Spleen (tissue), 11 donors: ENCODE measurements at regions not wholly inside any gene's neighbourhood (a gene's known extent, or its start where the extent isn't known, plus 50 kb on each side); places are given as distances from the start of the nearest gene placed in this dataset.

Source experiments
- DNase-seq: peaks from one replicate; pipeline ENCODE4 v3.0.0-alpha.2; 2020
- H3K27ac ChIP-seq, 8 donors: fragments of 200-600 bp; sonication (generic) in 7 of 8; 1 replicate in 4 of 8; 2 replicates in 4 of 8; pipeline versions ENCODE4 v1.5.0 to v1.8.0; 2016 to 2021; ENCODE audit warnings: inconsistent platforms in 4 of 8, mild to moderate bottlenecking in 4 of 8, moderate library complexity in 1 of 8
- H3K27me3 ChIP-seq, 7 donors: fragments of 200-600 bp; sonication (generic) in 6 of 7; replicated peaks in 1 of 7; 1 replicate in 4 of 7; 2 replicates in 3 of 7; pipeline versions ENCODE4 v1.5.0 to v1.8.0; 2016 to 2021; ENCODE audit warnings: inconsistent platforms in 3 of 7, mild to moderate bottlenecking in 1 of 7
- H3K36me3 ChIP-seq, 6 donors: fragments of 200-600 bp; sonication (generic) in 5 of 6; 1 replicate in 4 of 6; 2 replicates in 2 of 6; pipeline versions ENCODE4 v1.5.0 to v1.8.0; 2016 to 2021; ENCODE audit warnings: inconsistent platforms in 2 of 6
- H3K4me1 ChIP-seq, 6 donors: fragments of 200-600 bp; sonication (generic) in 5 of 6; 1 replicate in 3 of 6; 2 replicates in 3 of 6; pipeline versions ENCODE4 v1.5.0 to v1.8.0; 2016 to 2021; ENCODE audit warnings: inconsistent platforms in 3 of 6
- H3K4me3 ChIP-seq, 8 donors: fragments of 200-600 bp; sonication (generic) in 7 of 8; 1 replicate in 4 of 8; 2 replicates in 4 of 8; pipeline versions ENCODE4 v1.5.0 to v1.8.0; 2016 to 2021; ENCODE audit warnings: inconsistent platforms in 4 of 8, mild to moderate bottlenecking in 4 of 8, moderate library complexity in 2 of 8
- H3K9me3 ChIP-seq, 8 donors: fragments of 200-600 bp; sonication (generic) in 7 of 8; 1 replicate in 4 of 8; 2 replicates in 4 of 8; pipeline versions ENCODE4 v1.5.0 to v1.8.0; 2016 to 2021; ENCODE audit warnings: inconsistent platforms in 4 of 8
- CTCF ChIP-seq, 11 experiments: fragments of 200-600 bp in 7 of 11; fragments of 450-650 bp in 4 of 11; sonication (generic) in 4 of 11; IDR thresholded peaks in 8 of 11; conservative IDR thresholded peaks in 3 of 11; 1 replicate in 7 of 11; 2 replicates in 4 of 11; pipeline versions ENCODE4 v1.4.0 to v1.8.0; 2016 to 2021; ENCODE audit warnings: antibody characterized with exemption in 11 of 11, inconsistent platforms in 4 of 11, mild to moderate bottlenecking in 1 of 11
- POLR2A ChIP-seq, 3 donors: fragments of 450-650 bp; IDR thresholded peaks; one replicate each; pipeline ENCODE4 v1.5.1; 2017; ENCODE audit warnings: antibody characterized with exemption in 3 of 3, mild to moderate bottlenecking in 1 of 3
- POLR2AphosphoS5 ChIP-seq, 3 donors: sonication (generic); formaldehyde crosslinking; IDR thresholded peaks; one replicate each; pipeline ENCODE4 v1.5.1; 2017; ENCODE audit warnings: antibody characterized with exemption in 3 of 3
- WGBS, 5 donors: extraction: QIAGEN DNeasy Blood & Tissue Kit in 3 of 5; methylation state at CpG; one replicate each; pipeline versions ENCODE4 v1.1.5 to v1.1.7; 2013 to 2018; 5-methylcytosine and 5-hydroxymethylcytosine counted together
- intact Hi-C: fragments of 100-400 bp; cut with DNase I; formaldehyde crosslinking; loops from one replicate; pipeline ENCODE4 v1.15.0; 2023; ENCODE audit warnings: low total_unique reads
- donor health status: healthy with polysubstance abuse.
- donor health status: DM: no; HTN: no; CAD: no; lungs with moderate emphysema.
- donor health status: DM: no; HTN: no; CAD: no.
- donor health status: Bipolar disorder and iron deficiency.
- donor health status: healthy.
- donor health status: DM: no; HTN: no; CAD: no.
- donor health status: DM: yes; HTN: yes; CAD: no.

- DNase-seq: no peak
- Histone ChIP-seq H3K27ac (no peak overlapping the region), H3K9me3 (peaks cover 0 to 7% (median 0%) of the 10 kb centered on the region in 8 donors), H3K36me3 (no peaks in the 10 kb centered on the region), H3K4me1 (no peaks in the 10 kb centered on the region), H3K4me3 (no peak overlapping the region), H3K27me3 (no peaks in the 10 kb centered on the region)
- intact Hi-C loops: no loop called here
- TF ChIP-seq POLR2AphosphoS5 (IDR thresholded peaks at IDR 0.05) (no peak), CTCF (IDR thresholded peaks at IDR 0.05 in 8 of 11, conservative IDR thresholded peaks at IDR 0.05 in 3 of 11) (no peak), POLR2A (IDR thresholded peaks at IDR 0.05) (no peak)
Measured at GRCh38 chr11:41999066-41999465, 539.6 kb upstream of the LRRC4C start.

GRCh38 chr11:42003801-42004200 lies 544.3 kb upstream of the LRRC4C start:
- Histone ChIP-seq H3K27me3 (no peaks in the 10 kb centered on the region), H3K4me1 (no peaks in the 10 kb centered on the region), H3K9me3 (peaks cover 0 to 9% (median 0%) of the 10 kb centered on the region in 8 donors), H3K27ac (no peak overlapping the region), H3K4me3 (no peak overlapping the region), H3K36me3 (no peaks in the 10 kb centered on the region)
- no peak for TF ChIP-seq POLR2AphosphoS5 (IDR thresholded peaks at IDR 0.05)
- 51 to 64% (median 52%) methylated on average over 2 of the region's 2 CpGs for WGBS, 5 donors
- no peak for DNase-seq
- intact Hi-C loops: no loop called here

GRCh38 chr11:42006766-42007165 lies 547.3 kb upstream of the LRRC4C start:
- no peaks in the 10 kb centered on the region for H3K36me3 ChIP-seq
- no peak for DNase-seq
- H3K4me3 ChIP-seq: no peak overlapping the region
- H3K9me3 ChIP-seq: peaks cover 0 to 12% (median 0%) of the 10 kb centered on the region in 8 donors
- intact Hi-C loops: no loop called here
- H3K27me3 ChIP-seq: no peaks in the 10 kb centered on the region
- TF ChIP-seq POLR2A (IDR thresholded peaks at IDR 0.05): no peak
- TF ChIP-seq CTCF (IDR thresholded peaks at IDR 0.05 in 8 of 11, conservative IDR thresholded peaks at IDR 0.05 in 3 of 11): no peak
- no peak for TF ChIP-seq POLR2AphosphoS5 (IDR thresholded peaks at IDR 0.05)
- H3K4me1 ChIP-seq: no peaks in the 10 kb centered on the region
- 78 to 87% (median 83%) methylated on average over 1 of the region's 1 CpG for WGBS, 5 donors
- no peak overlapping the region for H3K27ac ChIP-seq

DNA sequence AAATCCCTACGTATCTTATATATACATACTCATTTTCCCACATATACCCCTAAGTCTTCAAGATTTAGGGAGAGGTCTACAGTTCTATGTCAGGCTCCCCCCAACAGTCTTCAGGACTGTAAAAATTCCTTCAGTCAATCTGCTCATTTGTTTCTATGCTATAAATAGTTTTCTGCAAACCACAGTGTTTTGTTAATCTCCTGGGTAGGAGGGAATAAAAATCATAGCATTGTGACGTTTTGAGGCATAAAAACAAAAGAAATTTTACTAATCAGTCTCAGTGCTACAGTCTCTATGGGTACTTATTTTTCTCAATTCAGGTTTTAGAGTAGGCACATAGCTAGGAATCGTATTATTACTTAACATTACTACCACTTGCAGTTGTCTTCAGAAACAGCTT lies 552.8 kb upstream of the LRRC4C start:
- Histone ChIP-seq H3K27me3 (no peaks in the 10 kb centered on the region), H3K4me3 (no peak overlapping the region), H3K36me3 (no peaks in the 10 kb centered on the region), H3K27ac (no peak overlapping the region), H3K4me1 (no peaks in the 10 kb centered on the region), H3K9me3 (peaks cover 0 to 10% (median 0%) of the 10 kb centered on the region in 8 donors)
- DNase-seq: no peak
- intact Hi-C loops: no loop called here
- WGBS, 5 donors: 60 to 81% (median 73%) methylated on average over 3 of the region's 3 CpGs
- TF ChIP-seq POLR2A (IDR thresholded peaks at IDR 0.05) (no peak), POLR2AphosphoS5 (IDR thresholded peaks at IDR 0.05) (no peak), CTCF (IDR thresholded peaks at IDR 0.05 in 8 of 11, conservative IDR thresholded peaks at IDR 0.05 in 3 of 11) (no peak)

DNA sequence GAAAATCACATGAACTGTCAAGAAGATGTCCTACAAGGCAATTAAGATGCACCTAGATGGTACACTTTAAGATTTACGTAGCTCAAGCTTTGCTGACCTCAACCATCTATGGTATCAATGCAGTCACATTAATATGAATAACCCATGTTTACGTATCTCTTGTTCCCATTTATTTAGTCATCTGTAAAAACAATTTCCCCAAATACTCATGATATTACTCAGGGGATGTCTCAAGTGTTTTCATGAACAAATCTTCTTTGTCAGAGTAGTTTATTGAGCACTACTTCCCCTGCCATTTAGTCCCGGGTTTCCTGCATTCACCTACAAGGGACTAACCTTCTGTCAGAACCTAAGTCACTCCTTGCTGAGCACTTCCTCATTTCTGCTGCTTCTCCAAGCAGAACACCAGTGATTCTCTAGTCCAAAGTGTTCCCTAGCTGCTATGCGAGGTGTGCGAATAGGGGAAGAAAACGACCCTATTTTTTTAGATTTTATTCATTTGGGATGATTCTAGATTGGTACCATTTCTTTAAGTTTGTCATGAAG lies 554.3 kb upstream of the LRRC4C start:
- no peaks in the 10 kb centered on the region for H3K4me1 ChIP-seq
- H3K27me3 ChIP-seq: no peaks in the 10 kb centered on the region
- TF ChIP-seq CTCF (IDR thresholded peaks at IDR 0.05 in 8 of 11, conservative IDR thresholded peaks at IDR 0.05 in 3 of 11): no peak
- no peak for TF ChIP-seq POLR2AphosphoS5 (IDR thresholded peaks at IDR 0.05)
- DNase-seq: no peak
- H3K36me3 ChIP-seq: no peaks in the 10 kb centered on the region
- intact Hi-C loops: no loop called here
- no peak overlapping the region for H3K4me3 ChIP-seq
- no peak overlapping the region for H3K27ac ChIP-seq
- 77 to 88% (median 87%) methylated on average over 6 of the region's 6 CpGs for WGBS, 5 donors
- peaks cover 0 to 7% (median 0%) of the 10 kb centered on the region in 8 donors for H3K9me3 ChIP-seq
